Pulmonary artery endothelial cell (primary cell): ENCODE measurements at regions not wholly inside any gene's neighbourhood (a gene's known extent, or its start where the extent isn't known, plus 50 kb on each side); places are given as distances from the start of the nearest gene placed in this dataset.

Experiments
- DNase-seq: peaks from one replicate; pipeline ENCODE4 v3.0.0-alpha.2; 2011; ENCODE audit warnings: low read depth, low spot score

DNA sequence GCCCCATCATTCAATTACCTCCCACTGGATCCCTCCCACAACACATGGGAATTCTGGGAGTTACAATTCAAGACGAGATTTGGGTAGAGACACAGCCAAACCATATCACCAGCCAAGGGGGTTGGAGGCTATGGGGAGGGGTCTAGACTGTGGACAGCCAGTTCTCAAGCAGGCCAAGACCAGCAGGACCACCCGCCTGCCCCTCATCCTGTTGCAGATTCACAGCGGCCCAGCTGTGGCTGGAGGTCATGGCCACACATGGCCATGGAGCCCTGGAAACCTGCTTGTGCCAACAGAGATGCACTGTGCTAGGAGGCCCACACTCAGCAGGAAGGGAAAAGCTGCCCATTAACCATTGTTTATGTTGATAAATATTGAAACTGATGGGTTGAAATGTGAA, 240.5 kb downstream of the TTLL2 start:
- DNase-seq: no peak

DNA sequence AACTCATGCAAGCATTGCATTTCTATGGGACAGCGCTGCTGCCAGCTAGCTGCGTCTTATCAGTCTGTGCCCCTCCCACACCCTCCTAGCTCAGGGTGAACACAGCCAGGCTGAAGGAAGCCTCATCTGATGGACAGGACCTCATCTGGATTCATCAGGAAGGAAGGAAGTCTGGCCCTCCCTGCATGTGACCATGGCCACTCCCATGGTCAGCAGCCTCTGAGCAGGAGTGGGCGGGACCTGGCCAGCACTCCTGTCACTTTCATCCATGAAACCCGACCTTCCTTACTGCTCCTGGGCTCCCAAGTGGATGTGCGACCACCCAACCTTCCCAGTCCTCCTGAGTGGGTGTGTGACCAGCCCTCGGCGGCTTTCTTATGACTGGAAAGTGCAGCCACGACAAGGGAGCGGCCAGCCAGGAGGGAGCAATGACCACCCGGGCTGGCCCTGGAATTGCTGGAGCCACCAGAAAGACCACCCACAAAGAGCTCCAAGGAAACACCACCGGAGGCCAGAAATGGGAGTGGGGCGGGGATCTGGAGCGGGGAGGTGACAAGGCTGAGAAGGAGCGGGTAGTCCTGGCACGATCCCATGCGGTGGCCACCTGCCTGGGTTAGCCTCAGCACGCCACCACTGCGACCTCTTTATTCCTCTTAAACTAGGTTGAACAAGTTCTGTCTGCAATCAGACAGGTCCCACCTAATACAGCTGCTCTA, 241.2 kb downstream of the TTLL2 start:
- no peak for DNase-seq

DNA sequence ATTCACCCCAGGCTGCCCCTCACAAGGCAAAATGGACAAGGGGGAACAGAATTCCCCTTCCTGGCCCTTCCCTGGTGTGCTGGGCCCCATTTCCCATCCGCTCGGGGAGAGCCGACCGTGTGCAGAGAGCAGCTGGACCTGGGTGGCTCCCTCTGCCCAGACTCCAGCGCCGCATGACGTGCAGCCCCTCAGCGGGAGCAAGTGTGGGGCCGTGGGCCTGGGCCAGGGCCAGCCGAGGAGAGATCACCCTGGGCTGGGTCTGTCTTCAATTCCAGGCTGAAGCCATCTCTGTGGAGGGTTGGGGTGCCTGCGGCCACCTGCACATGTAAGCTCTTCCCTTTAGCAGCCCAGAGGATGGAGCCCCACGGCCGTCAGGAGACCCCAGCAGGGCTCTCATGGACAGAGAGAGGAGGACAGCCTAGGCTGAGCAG, 241.8 kb downstream of the TTLL2 start:
- DNase-seq: no peak

DNA sequence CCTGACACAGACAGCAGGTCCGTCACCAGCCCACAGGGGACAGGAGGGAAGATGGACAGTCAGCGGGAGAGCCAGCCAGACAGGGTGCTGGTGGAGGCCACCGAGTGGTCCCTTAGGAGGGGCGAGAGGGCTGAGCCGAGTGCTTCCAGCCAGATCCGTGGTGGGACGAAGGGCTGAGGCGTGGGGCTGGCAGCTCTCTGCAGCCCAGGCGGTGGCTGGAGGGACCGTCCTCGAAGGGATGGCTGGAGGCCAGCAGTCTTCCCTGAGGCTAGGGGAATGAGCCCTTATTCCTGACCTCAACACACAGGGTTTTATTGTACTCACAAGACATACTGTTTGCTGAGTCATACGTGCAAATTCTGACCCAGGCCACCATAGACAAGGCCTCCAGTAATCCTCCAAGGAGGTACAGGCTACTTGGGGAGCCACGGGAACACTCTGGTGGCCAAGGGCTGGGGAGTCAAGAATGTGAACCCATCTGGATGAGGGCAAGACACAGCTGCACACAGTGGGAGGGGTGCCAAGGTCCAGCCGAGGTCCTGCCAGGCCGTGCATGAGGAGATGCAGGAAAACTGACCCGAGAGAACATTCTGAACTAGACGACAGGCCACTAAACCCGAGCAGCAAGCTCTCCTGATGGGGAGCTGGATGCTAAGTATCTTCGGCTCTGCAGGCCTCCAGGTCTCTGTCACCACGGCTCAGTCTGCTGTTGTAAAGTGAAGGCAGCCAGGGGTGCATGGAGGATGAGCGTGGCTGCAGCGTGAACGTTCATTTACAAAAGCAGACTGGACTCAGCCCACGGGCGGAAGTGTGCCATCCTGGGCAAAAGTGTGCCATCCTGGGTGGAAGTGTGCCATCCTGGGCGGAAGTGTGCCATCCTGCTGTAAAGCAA, 242.5 kb downstream of the TTLL2 start:
- DNase-seq: no peak

DNA sequence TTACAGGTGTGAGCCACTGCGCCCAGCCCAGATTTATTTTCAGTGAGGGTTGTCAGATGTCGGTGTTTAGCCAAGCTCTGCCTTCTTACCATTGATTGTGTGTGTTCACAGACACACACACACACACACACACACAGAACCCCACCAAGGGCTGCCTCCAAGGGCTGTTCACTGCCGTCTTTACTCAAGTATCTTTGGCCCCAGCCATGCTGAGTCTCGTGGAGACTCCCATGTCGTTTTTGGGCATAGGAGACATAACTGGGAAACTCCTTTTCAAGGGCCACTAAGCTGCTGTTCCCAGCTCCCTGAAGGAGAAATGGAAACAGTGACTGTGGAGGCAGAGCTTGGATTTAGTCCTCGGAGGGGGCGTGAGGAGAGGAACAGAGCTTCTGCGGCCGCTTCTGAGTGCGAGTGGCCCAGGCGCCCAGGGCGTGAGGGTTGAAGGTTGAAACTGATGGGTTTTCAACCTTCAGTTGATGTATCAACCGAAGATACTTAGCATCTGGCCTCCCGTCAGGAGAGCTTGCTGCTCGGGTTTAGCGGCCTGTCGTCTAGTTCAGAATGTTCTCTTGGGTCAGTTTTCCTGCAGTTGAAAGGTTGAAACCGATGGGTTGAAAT, 243.6 kb downstream of the TTLL2 start:
- DNase-seq: no peak

DNA sequence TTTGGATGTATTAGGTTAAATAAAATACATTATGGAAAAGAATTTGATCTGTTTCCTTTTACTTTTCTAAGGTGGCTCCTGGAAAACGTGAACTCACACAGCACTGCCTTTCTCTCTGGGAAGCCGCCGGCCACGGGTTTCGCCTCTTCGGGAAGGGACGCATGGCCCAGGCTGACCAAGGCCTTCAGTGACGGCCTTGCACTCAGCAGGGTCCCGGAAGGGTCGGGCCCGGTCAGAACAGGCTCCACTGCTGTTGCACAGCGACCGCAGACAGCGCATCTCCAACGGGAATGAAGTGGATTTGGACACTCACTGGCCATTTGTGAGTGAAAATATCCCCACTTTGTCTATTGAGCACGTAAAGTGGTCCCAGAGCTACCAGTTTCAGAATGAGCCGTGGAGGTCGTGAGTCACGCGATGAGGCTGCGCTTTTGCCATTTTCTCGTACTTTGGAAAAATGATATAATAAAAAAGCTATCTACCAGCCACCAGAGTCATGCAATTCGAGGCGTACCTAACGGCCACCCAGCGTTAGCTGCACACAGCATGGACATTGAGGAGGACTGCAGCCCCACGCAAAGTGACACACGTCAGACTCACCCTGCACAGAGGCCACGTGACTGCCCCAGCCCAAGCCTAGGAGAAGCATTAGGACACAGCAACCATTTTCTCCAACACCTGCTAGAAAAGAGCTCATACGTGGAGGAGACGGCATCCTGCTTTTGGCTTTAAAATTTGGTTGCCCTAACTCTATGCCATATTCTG, 244.3 kb downstream of the TTLL2 start:
- DNase-seq: no peak

DNA sequence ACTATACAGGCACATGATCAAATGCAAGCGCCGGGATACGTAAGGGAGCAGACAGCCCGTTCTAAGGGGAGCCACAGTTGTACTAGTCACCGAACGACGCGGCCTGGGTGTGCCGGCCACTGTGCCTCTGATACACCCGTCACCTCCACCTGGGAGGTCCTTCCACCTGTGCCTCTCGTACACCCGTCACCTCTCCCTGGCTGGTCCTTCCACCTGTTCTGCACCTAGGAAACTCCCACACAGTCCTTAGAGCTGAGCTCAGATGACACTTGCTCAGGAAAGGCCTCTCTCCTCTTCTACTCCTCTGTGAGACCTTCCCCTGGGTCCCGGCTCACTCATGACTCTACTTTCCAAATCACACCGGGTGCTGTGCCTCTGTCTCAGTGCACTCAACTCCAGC, 245.0 kb downstream of the TTLL2 start:
- DNase-seq: no peak

DNA sequence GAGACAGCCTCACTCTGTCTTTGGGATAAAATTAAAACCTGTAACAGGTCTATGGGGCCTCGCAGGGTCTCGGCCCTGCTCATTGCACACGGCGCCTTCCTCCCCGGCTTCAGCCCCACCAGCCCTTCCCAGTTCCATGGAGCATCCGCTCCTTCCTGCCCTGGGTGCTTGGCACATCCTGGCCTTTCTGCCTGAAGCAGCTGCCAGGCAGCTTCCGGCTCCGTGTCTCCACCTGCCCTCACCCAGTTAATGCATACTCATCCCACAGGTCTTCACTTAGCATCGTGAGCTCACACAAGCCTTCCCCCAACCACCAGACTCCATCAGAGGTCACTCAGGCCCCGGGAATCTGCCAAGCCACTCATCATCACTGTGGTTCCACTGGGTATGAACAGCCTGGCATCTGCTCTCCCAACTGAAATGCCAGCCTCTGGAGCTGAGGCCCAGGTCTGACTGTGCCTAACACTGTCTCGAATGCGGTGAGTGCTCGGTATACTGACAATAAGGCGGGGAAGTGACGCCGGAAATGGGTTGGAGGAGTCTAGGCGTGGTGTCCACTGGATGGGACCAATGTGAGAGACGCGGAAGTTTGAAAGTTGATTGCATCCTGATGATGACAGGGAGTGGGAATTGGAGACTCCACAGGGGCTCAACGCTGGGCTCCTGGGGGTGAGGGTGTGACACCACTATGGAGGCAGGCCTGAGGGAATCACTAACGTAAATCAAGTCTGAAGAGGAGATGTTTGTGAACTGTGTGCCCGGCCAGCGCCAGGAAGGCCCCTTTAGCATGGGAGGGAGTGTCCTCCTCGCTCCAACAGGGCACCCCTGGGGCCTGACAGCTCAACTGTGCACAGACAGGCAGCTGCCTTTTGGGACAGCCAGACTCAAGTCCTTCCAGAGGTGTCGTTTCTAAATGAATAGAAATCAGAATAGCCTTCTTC, 245.8 kb downstream of the TTLL2 start:
- no peak for DNase-seq

DNA sequence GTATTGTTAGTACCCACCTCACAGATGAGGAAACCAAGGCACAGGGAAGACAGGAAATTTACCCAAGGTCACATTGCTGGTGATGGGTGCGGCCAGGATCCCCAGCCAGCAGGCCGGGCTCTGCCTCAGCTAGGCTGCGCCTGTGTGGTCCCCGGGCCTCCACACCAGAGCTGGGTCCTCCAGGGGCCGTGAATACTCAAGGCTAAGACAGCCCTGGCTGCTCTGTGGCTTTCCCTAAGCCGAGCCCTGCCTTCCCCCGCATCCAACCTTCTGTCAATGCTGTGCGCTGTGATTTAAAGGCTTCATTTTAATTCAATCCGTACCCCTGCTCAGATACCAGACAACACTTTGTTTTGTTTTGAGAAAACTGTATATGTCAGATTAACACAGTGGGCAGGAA, 246.7 kb downstream of the TTLL2 start:
- DNase-seq: no peak

DNA sequence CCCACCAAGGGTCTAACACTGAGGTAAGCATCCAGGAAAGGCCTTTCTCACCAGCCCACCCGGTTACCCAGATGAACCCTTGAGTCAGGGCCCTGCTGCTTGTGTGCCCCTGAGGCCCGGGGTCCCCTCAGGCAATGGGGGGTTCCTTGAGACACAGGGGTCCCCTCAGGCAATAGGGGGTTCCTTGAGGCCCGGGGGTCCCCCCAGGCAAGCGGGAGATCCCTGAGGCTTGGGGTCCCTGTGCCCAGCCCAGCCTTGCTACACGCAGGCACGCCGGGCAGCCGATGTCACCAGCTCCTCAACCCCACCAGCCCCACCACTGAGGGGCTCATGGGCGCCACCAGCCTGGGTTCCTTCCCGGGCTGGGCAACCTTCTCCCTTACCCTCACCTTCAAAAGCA, 247.2 kb downstream of the TTLL2 start:
- DNase-seq: no peak

DNA sequence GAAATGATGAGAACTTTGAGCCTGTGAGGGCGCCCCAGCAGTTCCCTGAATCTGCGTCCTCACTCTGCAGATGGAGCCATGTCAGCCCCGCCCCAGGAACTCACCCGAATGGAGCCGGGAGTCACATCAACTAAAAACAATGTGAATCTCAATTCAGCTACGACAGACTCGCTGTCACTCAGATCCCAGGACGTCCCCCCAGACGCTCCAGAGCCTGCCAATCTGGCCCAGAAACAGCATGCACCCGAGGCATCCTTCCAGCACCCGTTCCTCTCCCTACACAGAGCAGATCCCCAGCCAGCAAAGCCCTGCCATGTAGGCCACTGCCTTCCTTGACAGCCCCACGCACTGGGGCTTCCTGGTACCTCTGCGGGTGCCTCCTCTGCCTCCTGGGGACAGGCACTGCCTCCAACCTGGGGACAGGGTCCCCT, 248.0 kb downstream of the TTLL2 start:
- no peak for DNase-seq

DNA sequence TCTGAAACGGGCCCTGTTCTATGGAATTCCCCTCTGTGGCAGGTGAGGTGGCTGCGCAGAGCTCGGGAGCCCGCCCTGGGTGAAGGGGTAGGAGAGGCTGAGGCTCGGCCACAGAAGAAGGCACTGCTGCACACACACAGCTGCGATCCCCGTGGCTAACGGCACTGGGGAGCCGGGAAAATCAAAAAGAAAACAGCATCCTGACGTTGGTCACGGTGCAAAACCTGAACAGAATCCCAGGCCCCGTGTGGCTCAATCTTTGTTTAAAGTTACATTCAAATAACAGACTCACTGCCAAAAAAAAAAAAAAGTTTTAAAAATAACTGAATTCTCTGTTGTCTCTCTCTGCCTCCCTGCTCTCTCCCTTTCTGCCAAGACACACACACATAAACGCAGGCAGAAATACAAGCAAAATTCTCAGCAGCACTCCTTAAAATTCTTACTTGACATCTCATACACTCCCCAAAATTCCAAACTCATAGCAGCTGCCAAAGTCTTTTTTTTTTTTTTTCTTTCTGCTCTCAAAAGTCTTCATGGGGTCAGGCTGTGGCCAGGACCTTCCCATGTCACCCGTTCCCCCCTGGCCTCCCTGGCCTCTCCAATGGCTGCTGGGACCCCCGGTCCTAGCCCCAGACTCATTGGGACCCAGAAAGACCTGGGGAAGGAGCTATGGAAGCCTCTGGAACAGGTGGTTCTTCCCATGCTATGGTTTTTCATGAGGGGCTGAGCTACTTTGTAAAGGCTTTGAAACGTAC, 248.8 kb downstream of the TTLL2 start:
- DNase-seq: no peak

DNA sequence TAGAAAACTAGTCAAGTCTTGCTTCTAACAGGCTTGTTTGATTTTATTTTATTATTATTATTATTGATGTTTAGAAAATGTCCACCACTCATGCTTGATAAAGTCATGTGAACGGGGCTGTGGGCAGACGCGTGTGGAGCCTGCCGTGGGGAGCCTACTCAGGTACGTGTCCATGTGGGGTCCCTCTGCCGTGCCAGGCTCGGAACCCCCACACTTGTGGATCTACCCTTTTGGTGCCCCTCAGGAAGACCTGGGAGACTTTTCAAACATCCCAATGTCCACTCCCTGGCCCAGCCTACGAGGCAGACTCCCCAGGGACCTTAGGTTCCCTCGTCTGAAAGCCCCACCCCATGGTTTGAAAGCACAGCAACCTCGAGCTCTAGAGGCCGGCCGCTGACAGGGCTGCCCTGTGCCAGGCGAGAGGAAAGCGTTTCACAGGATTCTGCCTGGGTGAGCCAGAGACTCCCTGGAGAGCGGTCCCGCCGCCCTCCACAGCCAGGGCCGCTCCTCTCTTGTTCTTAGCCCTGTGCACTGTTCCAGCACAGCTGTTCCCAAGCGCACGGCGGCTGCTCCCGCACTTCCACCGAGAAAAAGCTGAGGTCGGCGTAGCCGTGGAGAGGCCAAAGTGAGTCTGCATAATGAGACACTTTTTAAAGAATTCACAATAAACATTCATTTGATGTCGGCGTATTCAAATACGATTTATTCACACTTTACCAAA, 249.7 kb downstream of the TTLL2 start:
- no peak for DNase-seq

DNA sequence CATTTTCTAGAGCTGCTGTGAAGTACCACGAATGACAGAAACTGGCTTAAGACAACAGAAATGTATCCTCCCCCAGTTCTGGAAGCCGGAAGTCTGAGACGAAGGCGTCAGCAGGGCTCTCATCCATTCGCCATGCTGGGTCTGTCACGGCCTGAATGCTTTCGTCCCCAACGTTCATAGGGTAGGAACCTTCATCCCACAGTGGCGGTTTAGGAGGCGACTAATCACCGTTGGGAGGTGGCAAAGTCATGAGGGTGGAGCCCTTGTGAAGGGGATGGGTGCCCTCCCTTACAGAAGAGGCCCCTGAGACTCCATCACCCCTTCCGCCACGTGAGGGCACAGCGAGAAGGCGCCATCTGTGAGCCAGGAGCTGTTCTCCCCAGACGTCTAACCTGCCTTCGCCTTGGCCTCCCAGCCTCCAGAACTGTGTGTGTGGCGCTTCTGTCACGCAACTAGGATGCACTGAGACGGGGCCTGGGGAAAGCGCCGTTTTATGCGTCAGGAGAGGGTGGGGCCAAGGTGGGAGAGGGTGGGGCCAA, 250.3 kb downstream of the TTLL2 start:
- DNase-seq: no peak

DNA sequence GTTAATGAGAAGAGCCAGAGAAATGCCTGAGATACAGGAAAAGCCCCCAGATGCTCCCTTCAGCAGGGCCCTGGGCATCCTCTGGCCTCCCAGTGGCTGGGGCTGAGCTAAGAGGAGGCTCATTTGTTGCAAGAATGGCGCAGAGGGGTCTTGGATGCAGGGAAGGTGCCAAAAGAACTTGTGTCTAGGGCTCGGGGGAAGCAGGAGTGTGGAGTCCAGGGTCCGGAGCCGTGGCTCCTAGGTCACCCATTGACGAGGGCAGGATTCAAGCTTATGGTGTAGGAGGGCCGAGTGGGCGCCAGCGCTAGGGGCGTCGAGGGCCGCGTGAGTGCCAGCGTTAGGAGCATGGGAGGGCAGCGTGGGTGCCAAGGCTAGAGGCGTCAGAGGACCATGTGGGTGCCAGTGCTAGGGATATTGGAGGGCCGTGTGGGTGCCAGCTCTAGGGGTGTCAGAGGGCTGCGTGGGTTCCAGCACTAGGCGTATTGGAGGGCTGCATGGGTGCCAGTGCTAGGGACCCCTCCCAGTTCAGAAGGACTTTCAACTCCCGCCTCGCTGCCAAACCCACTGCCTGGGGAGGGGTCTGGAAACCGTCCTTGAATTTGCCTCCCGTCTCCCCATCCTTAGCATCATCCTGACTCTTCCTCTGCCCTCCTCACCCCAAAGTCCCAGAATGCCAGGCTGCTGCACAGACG, 250.5 kb upstream of the AFDN start:
- DNase-seq: no peak

DNA sequence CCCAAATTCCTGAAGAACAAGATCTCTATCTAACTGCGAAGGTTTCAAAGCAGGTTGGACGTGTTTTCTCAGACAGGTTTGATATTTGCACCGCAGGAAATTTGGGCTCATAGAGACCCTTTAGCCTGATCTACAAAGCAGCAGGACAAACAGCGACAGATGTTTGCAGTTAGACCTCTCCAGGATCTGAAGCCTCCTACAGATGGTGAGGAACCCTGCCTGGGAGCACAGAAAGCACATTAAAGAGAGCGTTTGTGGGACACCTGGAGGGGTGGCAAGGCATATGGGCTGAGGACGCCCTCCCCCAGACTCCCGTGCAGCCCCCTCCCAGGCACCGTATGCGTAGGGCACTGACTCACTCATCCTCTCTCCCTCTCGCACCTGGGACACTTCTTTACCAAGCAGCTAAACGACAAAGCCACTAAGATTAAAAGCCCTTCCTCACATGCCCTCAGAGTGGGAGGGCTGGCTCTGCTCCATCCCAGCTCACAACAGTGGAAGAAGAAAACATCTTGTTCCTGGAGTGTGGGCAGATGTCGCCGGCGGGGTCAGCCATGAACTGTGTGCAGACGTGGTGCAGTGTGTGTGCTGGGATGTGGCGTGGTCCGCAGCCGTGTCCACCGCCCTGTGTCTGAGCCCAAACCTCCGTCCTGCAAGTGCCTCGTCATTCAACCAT, 249.7 kb upstream of the AFDN start:
- no peak for DNase-seq

DNA sequence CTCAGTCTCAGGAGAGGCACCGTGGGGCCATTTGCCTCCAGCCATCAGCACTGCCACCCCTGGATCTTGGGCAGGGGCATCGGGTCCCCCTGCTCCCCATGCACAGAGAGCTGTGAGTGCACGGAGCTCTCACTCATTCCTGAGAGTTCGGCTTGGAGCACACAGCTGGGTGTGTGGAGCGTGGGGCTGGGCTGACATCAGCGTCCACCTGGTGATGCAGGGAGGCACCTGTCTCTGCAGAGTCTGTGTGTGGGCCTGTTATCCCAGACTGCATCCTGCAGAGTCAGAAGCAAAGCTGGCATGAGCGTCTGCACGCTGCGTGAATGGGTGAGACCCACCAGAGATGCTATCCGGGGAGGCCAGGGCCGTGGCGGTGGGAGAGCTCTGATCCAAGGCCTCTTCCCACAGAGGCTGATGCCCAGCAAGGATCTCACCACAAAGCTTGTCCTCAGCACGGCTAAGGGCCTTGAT, 248.8 kb upstream of the AFDN start:
- no peak for DNase-seq
